Ovary (tissue), 3 donors: ENCODE measurements at regions not wholly inside any gene's neighbourhood (a gene's known extent, or its start where the extent isn't known, plus 50 kb on each side); places are given as distances from the start of the nearest gene placed in this dataset.

ENCODE experiments used
- POLR2A ChIP-seq: fragments of 450-650 bp; IDR thresholded peaks from one replicate; pipeline ENCODE4 v1.6.1; 2017; ENCODE audit warnings: antibody characterized with exemption, mild to moderate bottlenecking, moderate library complexity
- TF ChIP-seq, protein P1 (sequence below), 3 donors: fragments of 450-650 bp in 2 of 3; fragments of 200-600 bp in 1 of 3; IDR thresholded peaks; one replicate each; pipeline versions ENCODE4 v1.5.1 to v1.8.0; 2016 to 2022; ENCODE audit warnings: antibody characterized with exemption in 3 of 3, mild to moderate bottlenecking in 1 of 3
- donor health status: DM: no; HTN: no; CAD: no.

DNA sequence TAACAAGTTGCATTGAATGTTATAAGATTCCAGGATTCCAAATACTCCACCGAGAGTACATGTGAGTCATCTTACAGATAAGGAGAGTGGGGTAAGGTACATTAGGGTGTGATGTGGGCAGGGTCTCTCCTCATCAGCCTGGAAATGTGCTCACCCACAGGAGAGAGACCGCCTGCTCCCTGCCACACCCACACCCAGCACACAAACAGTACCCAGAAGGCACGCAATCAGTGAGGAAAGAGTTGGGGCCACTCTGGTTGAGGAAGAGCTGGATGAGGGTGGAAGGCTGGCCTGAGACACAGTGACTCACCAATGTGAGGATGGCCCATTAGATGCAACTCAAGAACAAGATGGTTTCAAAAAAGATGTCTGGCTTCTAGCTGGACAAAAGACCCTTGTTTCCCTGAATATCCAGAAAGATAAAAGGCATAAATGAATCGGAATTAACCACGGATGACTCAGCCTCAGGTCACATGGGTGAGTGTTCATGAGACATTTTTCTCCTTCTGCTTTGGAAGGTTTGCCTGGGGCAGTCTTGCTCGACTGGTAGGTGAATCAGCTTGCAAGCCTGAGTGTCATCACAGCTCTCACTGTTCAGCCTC, 51.1 kb upstream of the LHFPL2 start:
- TF ChIP-seq, protein P1, sequence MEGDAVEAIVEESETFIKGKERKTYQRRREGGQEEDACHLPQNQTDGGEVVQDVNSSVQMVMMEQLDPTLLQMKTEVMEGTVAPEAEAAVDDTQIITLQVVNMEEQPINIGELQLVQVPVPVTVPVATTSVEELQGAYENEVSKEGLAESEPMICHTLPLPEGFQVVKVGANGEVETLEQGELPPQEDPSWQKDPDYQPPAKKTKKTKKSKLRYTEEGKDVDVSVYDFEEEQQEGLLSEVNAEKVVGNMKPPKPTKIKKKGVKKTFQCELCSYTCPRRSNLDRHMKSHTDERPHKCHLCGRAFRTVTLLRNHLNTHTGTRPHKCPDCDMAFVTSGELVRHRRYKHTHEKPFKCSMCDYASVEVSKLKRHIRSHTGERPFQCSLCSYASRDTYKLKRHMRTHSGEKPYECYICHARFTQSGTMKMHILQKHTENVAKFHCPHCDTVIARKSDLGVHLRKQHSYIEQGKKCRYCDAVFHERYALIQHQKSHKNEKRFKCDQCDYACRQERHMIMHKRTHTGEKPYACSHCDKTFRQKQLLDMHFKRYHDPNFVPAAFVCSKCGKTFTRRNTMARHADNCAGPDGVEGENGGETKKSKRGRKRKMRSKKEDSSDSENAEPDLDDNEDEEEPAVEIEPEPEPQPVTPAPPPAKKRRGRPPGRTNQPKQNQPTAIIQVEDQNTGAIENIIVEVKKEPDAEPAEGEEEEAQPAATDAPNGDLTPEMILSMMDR (IDR thresholded peaks at IDR 0.05): no peak
- no peak for TF ChIP-seq POLR2A
